B cell (primary cell): ENCODE measurements at regions not wholly inside any gene's neighbourhood (a gene's known extent, or its start where the extent isn't known, plus 50 kb on each side); places are given as distances from the start of the nearest gene placed in this dataset.

Experiments used
- CTCF ChIP-seq: fragments of 200-600 bp; IDR thresholded peaks from one replicate; pipeline ENCODE4 v1.8.0; 2022; ENCODE audit warnings: antibody characterized with exemption, mild to moderate bottlenecking
- EZH2 ChIP-seq: IDR thresholded peaks from 2 replicates; pipeline ENCODE4 v1.6.1; 2012; ENCODE audit warnings: borderline replicate concordance, low read depth, mild to moderate bottlenecking, moderate library complexity, low read length; ENCODE audit not compliant: insufficient read depth, poor library complexity, severe bottlenecking

GRCh38 chr17:77697480-77698400 is 260.8 kb upstream of the TNRC6C start:
- TF ChIP-seq CTCF (no peak), EZH2 (no peak)
